Body of pancreas (tissue), 4 donors: ENCODE measurements at regions not wholly inside any gene's neighbourhood (a gene's known extent, or its start where the extent isn't known, plus 50 kb on each side); places are given as distances from the start of the nearest gene placed in this dataset.

Source experiments
- CTCF ChIP-seq, 7 experiments: fragments of 450-650 bp in 4 of 7; fragments of 200-600 bp in 3 of 7; sonication (generic) in 3 of 7; IDR thresholded peaks; one replicate each; pipeline ENCODE4 v1.5.1; 2016 to 2019; ENCODE audit warnings: antibody characterized with exemption in 7 of 7
- POLR2A ChIP-seq, 3 donors: fragments of 450-650 bp; IDR thresholded peaks; one replicate each; pipeline ENCODE4 v1.6.1; 2016; ENCODE audit warnings: antibody characterized with exemption in 3 of 3, mild to moderate bottlenecking in 2 of 3

- TF ChIP-seq CTCF (IDR thresholded peaks at IDR 0.05) (no peak), POLR2A (IDR thresholded peaks at IDR 0.05) (no peak)
Measured at GRCh38 chr12:111122458-111122878, 202.1 kb upstream of the MYL2 start.
